GM12878 (cell line): ENCODE measurements at regions not wholly inside any gene's neighbourhood (a gene's known extent, or its start where the extent isn't known, plus 50 kb on each side); places are given as distances from the start of the nearest gene placed in this dataset.

Experiments used
- ATAC-seq: fragments of 200-7000 bp; cut with Tn5 transposase; 3 replicates; pipeline ENCODE4 v1.9.1; 2020; ENCODE audit warnings: mild to moderate bottlenecking, moderate library complexity
- BruUV-seq: library from RNA; stranded (reverse); fragments of 400-500 nt; replicated peaks from 2 replicates; lab custom pipeline; 2021; lab: Mats Ljungman, UMichigan
- CTCF ChIA-PET: fragments of 300-600 bp; sonication (Branson Sonifier 250); formaldehyde crosslinking; extraction: SDS; loops from one replicate; lab custom pipeline; 2021; ENCODE audit warnings: inconsistent platforms; lab: Yijun Ruan, JAX
- POLR2A ChIA-PET: fragments of 350-600 bp; formaldehyde crosslinking; extraction: SDS; loops from one replicate; lab custom pipeline; 2021; ENCODE audit warnings: inconsistent platforms; lab: Charles Lee
- RAD21 ChIA-PET: fragments of 300-600 bp; sonication (Branson Sonifier 250); formaldehyde crosslinking; loops from one replicate; lab custom pipeline; 2023; ENCODE audit warnings: antibody characterized with exemption; ENCODE audit not compliant: unreplicated experiment; lab: Charles Lee
- SMC1A ChIA-PET: fragments of 300-600 bp; sonication (Branson Sonifier 250); formaldehyde crosslinking; loops from one replicate; lab custom pipeline; 2023; ENCODE audit not compliant: unreplicated experiment, uncharacterized antibody; lab: Charles Lee
- DNase-seq: peaks from one replicate; pipeline ENCODE4 v3.0.0-alpha.2; 2011; ENCODE audit warnings: low read depth, low spot score
- FAIRE-seq: peaks from 3 replicates; lab custom pipeline; 2011; peaks lifted over from hg19 to GRCh38; lab: Jason Lieb, UNC
- H2AFZ ChIP-seq: 2 replicates; pipeline ENCODE4 v1.6.0; 2011; ENCODE audit warnings: low read depth, low read length, control low read depth; ENCODE audit not compliant: control insufficient read depth
- H3K27ac ChIP-seq: 2 replicates; pipeline ENCODE4 v1.5.1; 2011; ENCODE audit warnings: control low read depth; ENCODE audit not compliant: control insufficient read depth, insufficient read depth
- H3K27me3 ChIP-seq, 2 experiments: replicated peaks in 1 of 2; 2 replicates each; pipeline versions ENCODE4 v1.6.0 to v1.6.1; 2011; ENCODE audit warnings: low read length in 1 of 2; ENCODE audit not compliant: control insufficient read depth in 2 of 2, insufficient read depth in 2 of 2
- H3K36me3 ChIP-seq, 2 experiments: 2 replicates each; pipeline ENCODE4 v1.5.1; 2011; ENCODE audit warnings: low read length in 1 of 2; ENCODE audit not compliant: control insufficient read depth in 2 of 2, insufficient read depth in 2 of 2
- H3K4me1 ChIP-seq: 2 replicates; pipeline ENCODE4 v1.6.1; 2011; ENCODE audit warnings: mild to moderate bottlenecking, low read length, moderate library complexity, mixed read lengths; ENCODE audit not compliant: control insufficient read depth, insufficient read depth
- H3K4me2 ChIP-seq: 2 replicates; pipeline ENCODE4 v1.6.0; 2011; ENCODE audit warnings: control low read depth; ENCODE audit not compliant: control insufficient read depth, insufficient read depth
- H3K4me3 ChIP-seq: fragments of 200-600 bp; sonication (generic); 2 replicates; pipeline ENCODE4 v1.5.1; 2016
- H3K79me2 ChIP-seq: 2 replicates; pipeline ENCODE4 v1.6.0; 2011; ENCODE audit warnings: low read length; ENCODE audit not compliant: control insufficient read depth, insufficient read depth
- H3K9ac ChIP-seq: 2 replicates; pipeline ENCODE4 v1.8.0; 2011; ENCODE audit warnings: low read length, control low read depth, mixed read lengths; ENCODE audit not compliant: control insufficient read depth, insufficient read depth
- H3K9me3 ChIP-seq: replicated peaks from 3 replicates; pipeline ENCODE4 v1.5.1; 2011; ENCODE audit warnings: mild to moderate bottlenecking, low read length; ENCODE audit not compliant: control insufficient read depth, insufficient read depth
- H4K20me1 ChIP-seq: 2 replicates; pipeline ENCODE4 v1.6.0; 2011; ENCODE audit not compliant: control insufficient read depth, insufficient read depth
- CBFB ChIP-seq: IDR thresholded peaks from 2 replicates; pipeline ENCODE4 v1.6.1; 2016; ENCODE audit warnings: antibody characterized with exemption, low read depth
- CREB1 ChIP-seq: IDR thresholded peaks from 2 replicates; pipeline ENCODE4 v1.6.1; 2012; ENCODE audit warnings: low read depth, mild to moderate bottlenecking, inconsistent platforms
- EGR1 ChIP-seq, 2 experiments: IDR thresholded peaks; 1 replicate in 1 of 2; 2 replicates in 1 of 2; pipeline ENCODE4 v1.6.1; 2011 to 2012; ENCODE audit warnings: low read depth in 2 of 2, low read length in 2 of 2, borderline replicate concordance in 1 of 2, mild to moderate bottlenecking in 1 of 2, moderate library complexity in 1 of 2
- HDGF ChIP-seq: fragments of 450-650 bp; IDR thresholded peaks from 2 replicates; pipeline ENCODE4 v1.6.1; 2016; ENCODE audit warnings: antibody characterized with exemption
- HSF1 ChIP-seq: fragments of 150-350 bp; IDR thresholded peaks from 2 replicates; pipeline ENCODE4 v1.6.1; 2014; ENCODE audit warnings: mild to moderate bottlenecking, low read depth, low read length
- IKZF2 ChIP-seq, 2 experiments: fragments of 450-650 bp; IDR thresholded peaks; 2 replicates each; pipeline ENCODE4 v1.6.1; 2017; ENCODE audit warnings: mild to moderate bottlenecking in 2 of 2, moderate library complexity in 2 of 2
- KDM1A ChIP-seq: fragments of 200-600 bp; sonication (generic); IDR thresholded peaks from 2 replicates; pipeline ENCODE4 v1.6.1; 2016; ENCODE audit warnings: borderline replicate concordance
- MTA3 ChIP-seq: IDR thresholded peaks from 2 replicates; pipeline ENCODE4 v1.6.1; 2012; ENCODE audit warnings: low read length, inconsistent platforms, borderline replicate concordance
- NFYB ChIP-seq: IDR thresholded peaks from 2 replicates; pipeline ENCODE4 v1.6.1; 2011; ENCODE audit warnings: low read depth, mild to moderate bottlenecking, low read length, improper control_type of control experiment, moderate library complexity; ENCODE audit not compliant: insufficient read depth
- PBX3 ChIP-seq: IDR thresholded peaks from 2 replicates; pipeline ENCODE4 v1.6.1; 2011; ENCODE audit warnings: mild to moderate bottlenecking, low read depth, low read length, moderate library complexity; ENCODE audit not compliant: insufficient replicate concordance
- ZBTB40 ChIP-seq: fragments of 450-650 bp; IDR thresholded peaks from 2 replicates; pipeline ENCODE4 v1.6.1; 2016; ENCODE audit warnings: mild to moderate bottlenecking, moderate library complexity, borderline replicate concordance
- in situ Hi-C: fragments of 300-500 bp; cut with MboI; formaldehyde crosslinking; loops from 9 replicates; pipeline ENCODE4 v1.14.3; 2018; ENCODE audit warnings: mixed read lengths
- intact Hi-C: fragments of 100-400 bp; cut with micrococcal nuclease; formaldehyde crosslinking; loops from one replicate; pipeline ENCODE4 v1.14.2; 2022; ENCODE audit not compliant: unreplicated experiment
- TF ChIP-seq, protein P1 (sequence below): IDR thresholded peaks from 2 replicates; pipeline ENCODE4 v1.6.1; 2011; ENCODE audit warnings: low read depth, mild to moderate bottlenecking, low read length, moderate library complexity, borderline replicate concordance; ENCODE audit errors: extremely low read depth
- TF ChIP-seq, protein P2 (sequence below): IDR thresholded peaks from 2 replicates; pipeline ENCODE4 v1.6.1; 2012; ENCODE audit warnings: low read depth, low read length, improper control_type of control experiment
- TF ChIP-seq, protein P3 (sequence below): IDR thresholded peaks from 2 replicates; pipeline ENCODE4 v1.6.1; 2011; ENCODE audit warnings: low read depth, low read length, improper control_type of control experiment, borderline replicate concordance

- H3K79me2 ChIP-seq, result no peaks in the 10 kb centered on the region
- POLR2A ChIA-PET, result no interaction called here
- CTCF ChIA-PET, result no interaction called here
- H4K20me1 ChIP-seq, result no peaks in the 10 kb centered on the region
- H2AFZ ChIP-seq, result no peak overlapping the region
- no peak overlapping the region for H3K27ac ChIP-seq
- H3K27me3 ChIP-seq, result no peaks in the 10 kb centered on the region
- intact Hi-C loops (no loop called here), in situ Hi-C loops (no loop called here)
- DNase-seq (no peak), ATAC-seq (no peak), FAIRE-seq (no peak)
- RAD21 ChIA-PET, result no interaction called here
- BruUV-seq, result no TSS peak
- SMC1A ChIA-PET, result interaction anchor here (0.6 to 1.7 kb wide), 2 partner anchors 10 to 114 kb away, joined by 3 to 5 read pairs; no protein-coding TSS in a partner anchor
- no peak overlapping the region for H3K4me3 ChIP-seq
- H3K4me2 ChIP-seq, result no peak overlapping the region
- peaks cover 3% of the 10 kb centered on the region; the same call in 1 of the 3 replicates for H3K9me3 ChIP-seq
- no peaks in the 10 kb centered on the region for H3K36me3 ChIP-seq
- H3K9ac ChIP-seq, result no peak overlapping the region
- H3K4me1 ChIP-seq, result peaks cover 16% of the 10 kb centered on the region
- no peak for TF ChIP-seq HSF1
- TF ChIP-seq HDGF, result no peak
- no peak for TF ChIP-seq KDM1A
- no peak for TF ChIP-seq EGR1 (IDR thresholded peaks at IDR 0.05; ENCODE audit: borderline replicate concordance in 1 of 2, low read depth in 2 of 2, low read length in 2 of 2)
- no peak for TF ChIP-seq NFYB
- TF ChIP-seq MTA3, result no peak
- TF ChIP-seq CREB1, result no peak
- TF ChIP-seq, protein P1, sequence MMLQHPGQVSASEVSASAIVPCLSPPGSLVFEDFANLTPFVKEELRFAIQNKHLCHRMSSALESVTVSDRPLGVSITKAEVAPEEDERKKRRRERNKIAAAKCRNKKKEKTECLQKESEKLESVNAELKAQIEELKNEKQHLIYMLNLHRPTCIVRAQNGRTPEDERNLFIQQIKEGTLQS, result no peak
- TF ChIP-seq PBX3, result no peak
- TF ChIP-seq, protein P2, sequence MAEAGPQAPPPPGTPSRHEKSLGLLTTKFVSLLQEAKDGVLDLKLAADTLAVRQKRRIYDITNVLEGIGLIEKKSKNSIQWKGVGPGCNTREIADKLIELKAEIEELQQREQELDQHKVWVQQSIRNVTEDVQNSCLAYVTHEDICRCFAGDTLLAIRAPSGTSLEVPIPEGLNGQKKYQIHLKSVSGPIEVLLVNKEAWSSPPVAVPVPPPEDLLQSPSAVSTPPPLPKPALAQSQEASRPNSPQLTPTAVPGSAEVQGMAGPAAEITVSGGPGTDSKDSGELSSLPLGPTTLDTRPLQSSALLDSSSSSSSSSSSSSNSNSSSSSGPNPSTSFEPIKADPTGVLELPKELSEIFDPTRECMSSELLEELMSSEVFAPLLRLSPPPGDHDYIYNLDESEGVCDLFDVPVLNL, result no peak
- TF ChIP-seq, protein P3, sequence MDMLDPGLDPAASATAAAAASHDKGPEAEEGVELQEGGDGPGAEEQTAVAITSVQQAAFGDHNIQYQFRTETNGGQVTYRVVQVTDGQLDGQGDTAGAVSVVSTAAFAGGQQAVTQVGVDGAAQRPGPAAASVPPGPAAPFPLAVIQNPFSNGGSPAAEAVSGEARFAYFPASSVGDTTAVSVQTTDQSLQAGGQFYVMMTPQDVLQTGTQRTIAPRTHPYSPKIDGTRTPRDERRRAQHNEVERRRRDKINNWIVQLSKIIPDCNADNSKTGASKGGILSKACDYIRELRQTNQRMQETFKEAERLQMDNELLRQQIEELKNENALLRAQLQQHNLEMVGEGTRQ, result no peak
- TF ChIP-seq IKZF2 (IDR thresholded peaks at IDR 0.05), result no peak
- TF ChIP-seq CBFB, result no peak
- no peak for TF ChIP-seq ZBTB40
Observed at GRCh38 chr4:128512767-128513322, 225.2 kb upstream of the PGRMC2 start.
